ENCODE measurements at regions not wholly inside any gene's neighbourhood (a gene's known extent, or its start where the extent isn't known, plus 50 kb on each side); places are given as distances from the start of the nearest gene placed in this dataset.

- POLR2A ChIA-PET, result no interaction called here
- no peaks in the 10 kb centered on the region for H3K4me1 ChIP-seq
- no peak for DNase-seq (ENCODE audit: low read depth in 1 of 2, low spot score in 1 of 2)
- FAIRE-seq, result no peak
- H3K4me3 ChIP-seq, result no peak overlapping the region
- no peak overlapping the region for H3K4me2 ChIP-seq
- no peak for ATAC-seq
- CTCF ChIA-PET, result no interaction called here
- TF ChIP-seq GATA3 (IDR thresholded peaks at IDR 0.05; ENCODE audit: borderline replicate concordance), result no peak
- no peak for TF ChIP-seq SREBF2 (IDR thresholded peaks at IDR 0.05)
- no peak for TF ChIP-seq RNF2 (IDR thresholded peaks at IDR 0.05; ENCODE audit: borderline replicate concordance, low read depth)
- TF ChIP-seq MYC (IDR thresholded peaks at IDR 0.05; ENCODE audit: borderline replicate concordance, low read length), result no peak
- no peak for TF ChIP-seq REST (IDR thresholded peaks at IDR 0.05)
- TF ChIP-seq JUN (IDR thresholded peaks at IDR 0.05), result no peak
- TF ChIP-seq ATOH8 (CRISPR knock-in tag; IDR thresholded peaks at IDR 0.05; ENCODE audit: low read depth), result no peak
- no peak for TF ChIP-seq MAZ (IDR thresholded peaks at IDR 0.05; ENCODE audit: borderline replicate concordance, low read depth, low read length)
- TF ChIP-seq NFE2L2 (conservative IDR thresholded peaks at IDR 0.05; ENCODE audit: low read length), result no peak
- TF ChIP-seq CBX8 (IDR thresholded peaks at IDR 0.05), result no peak
- TF ChIP-seq CEBPB (IDR thresholded peaks at IDR 0.05), result no peak
- TF ChIP-seq CHD2 (IDR thresholded peaks at IDR 0.05; ENCODE audit: low read length, partially characterized antibody), result no peak
- no peak for TF ChIP-seq FOXS1 (CRISPR knock-in tag; IDR thresholded peaks at IDR 0.05)
- TF ChIP-seq ELK1 (IDR thresholded peaks at IDR 0.05; ENCODE audit: low read depth, low read length), result no peak
- TF ChIP-seq HMGXB4 (CRISPR knock-in tag; IDR thresholded peaks at IDR 0.05; ENCODE audit: borderline replicate concordance), result no peak
- H3K27ac ChIP-seq, result no peak overlapping the region
- H3K9me3 ChIP-seq, result no peaks in the 10 kb centered on the region; the same call in 2 of the 3 replicates
These were observed 190.5 kb downstream of the SEC61B start for GRCh38 chr9:99412606-99413005.

- ChIA-PET POLR2A (no interaction called here), CTCF (no interaction called here)
- Histone ChIP-seq H3K4me1 (no peaks in the 10 kb centered on the region), H3K4me2 (no peak overlapping the region), H3K9me3 (no peaks in the 10 kb centered on the region; the same call in 2 of the 3 replicates), H3K4me3 (no peak overlapping the region), H3K27ac (no peak overlapping the region)
- DNase-seq (ENCODE audit: low read depth in 1 of 2, low spot score in 1 of 2) (no peak), FAIRE-seq (no peak), ATAC-seq (no peak)
- TF ChIP-seq CBX2 (IDR thresholded peaks at IDR 0.05; ENCODE audit: borderline replicate concordance, low read depth), result no peak
- WGBS (ENCODE audit: missing lambda C conversion rate), result 23% methylated on average over 1 of the region's 1 CpG
These were observed 192.2 kb downstream of the SEC61B start for GRCh38 chr9:99414321-99414720.

- ATAC-seq, result no peak
- no peak for FAIRE-seq
- TF ChIP-seq TP53 (CRISPR knock-in tag; IDR thresholded peaks at IDR 0.05), result no peak
- TF ChIP-seq SMC3 (IDR thresholded peaks at IDR 0.05), result no peak
- no peak for TF ChIP-seq FOXS1 (CRISPR knock-in tag; IDR thresholded peaks at IDR 0.05)
- TF ChIP-seq REST (IDR thresholded peaks at IDR 0.05), result no peak
- TF ChIP-seq MAX (IDR thresholded peaks at IDR 0.05), result no peak
- TF ChIP-seq MAFK (IDR thresholded peaks at IDR 0.05; ENCODE audit: partially characterized antibody), result no peak
- no peak for TF ChIP-seq HES2 (IDR thresholded peaks at IDR 0.05)
- TF ChIP-seq TFCP2L1 (CRISPR knock-in tag; IDR thresholded peaks at IDR 0.05), result no peak
- no peak for TF ChIP-seq ZC3H11A (IDR thresholded peaks at IDR 0.05)
- Histone ChIP-seq H3K4me1 (no peaks in the 10 kb centered on the region), H3K4me3 (no peak overlapping the region), H3K27ac (no peak overlapping the region), H3K9me3 (no peaks in the 10 kb centered on the region), H3K4me2 (no peak overlapping the region)
- POLR2A ChIA-PET, result no interaction called here
- DNase-seq (ENCODE audit: low read depth in 1 of 2, low spot score in 1 of 2), result no peak
- CTCF ChIA-PET, result interaction anchor here (0.6 kb wide), 1 partner anchor 22 kb away, joined by 4 read pairs; no protein-coding TSS in a partner anchor
- WGBS (ENCODE audit: missing lambda C conversion rate), result 7% methylated on average over 4 of the region's 4 CpGs
These were observed 193.5 kb downstream of the SEC61B start for GRCh38 chr9:99415606-99416005.
